ENCODE measurements at regions not wholly inside any gene's neighbourhood (a gene's known extent, or its start where the extent isn't known, plus 50 kb on each side); places are given as distances from the start of the nearest gene placed in this dataset.

DNA sequence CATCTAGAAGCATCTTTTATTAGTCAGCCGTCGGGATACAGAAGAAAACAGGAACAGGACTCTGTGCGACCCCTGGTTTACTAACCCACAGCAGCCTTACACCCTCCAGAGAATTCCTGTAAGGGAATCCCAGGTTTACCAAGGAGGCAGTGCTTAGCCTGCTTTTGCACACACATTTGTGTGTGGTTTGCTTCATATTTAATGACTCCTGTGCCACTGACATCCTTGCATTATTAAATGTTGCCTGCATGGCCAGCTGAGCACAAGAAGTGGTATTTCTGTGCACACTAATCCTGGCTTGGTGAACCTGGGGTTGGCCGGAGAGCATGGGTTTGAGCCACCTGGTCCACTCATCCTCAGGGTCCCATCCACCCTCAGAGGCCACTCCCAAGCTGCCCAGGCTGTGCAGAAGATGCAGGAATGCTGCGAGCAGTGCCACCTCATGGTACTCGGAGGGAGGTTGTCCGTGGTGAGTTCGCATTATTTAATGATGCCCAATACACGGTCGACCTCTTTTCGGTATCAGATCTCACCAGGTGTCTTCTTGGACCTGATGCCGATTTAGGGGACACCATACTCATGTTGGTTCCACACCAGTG lies 152.4 kb upstream of the RTL1 start:
- WGBS, 3 donors, result 92 to 94% (median 94%) methylated on average over 12 of the region's 12 CpGs
- no peak overlapping the region for H3K27ac ChIP-seq (ENCODE audit: low read depth, low read length)

DNA sequence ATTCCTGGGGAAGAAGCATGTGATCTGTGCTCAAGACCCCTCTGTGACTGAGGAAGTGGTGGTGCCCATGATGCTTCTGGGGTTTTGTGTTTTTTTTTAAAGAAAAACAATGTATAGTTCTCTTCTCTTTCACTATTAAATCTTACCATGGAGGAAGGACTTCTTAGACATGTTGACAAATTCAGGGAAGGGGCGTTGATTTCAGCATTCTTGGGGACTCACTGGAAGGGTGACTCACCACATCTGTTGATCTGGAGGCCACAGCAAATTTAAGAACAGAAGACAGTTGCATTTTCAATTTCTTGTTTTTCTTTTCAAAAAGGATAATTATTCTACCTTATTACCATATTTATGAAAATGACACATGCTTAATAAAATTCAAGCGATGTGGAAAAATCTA lies 152.9 kb upstream of the RTL1 start:
- WGBS, 3 donors, result 84 to 90% (median 89%) methylated on average over 2 of the region's 2 CpGs
- H3K27ac ChIP-seq (ENCODE audit: low read depth, low read length), result no peak overlapping the region

DNA sequence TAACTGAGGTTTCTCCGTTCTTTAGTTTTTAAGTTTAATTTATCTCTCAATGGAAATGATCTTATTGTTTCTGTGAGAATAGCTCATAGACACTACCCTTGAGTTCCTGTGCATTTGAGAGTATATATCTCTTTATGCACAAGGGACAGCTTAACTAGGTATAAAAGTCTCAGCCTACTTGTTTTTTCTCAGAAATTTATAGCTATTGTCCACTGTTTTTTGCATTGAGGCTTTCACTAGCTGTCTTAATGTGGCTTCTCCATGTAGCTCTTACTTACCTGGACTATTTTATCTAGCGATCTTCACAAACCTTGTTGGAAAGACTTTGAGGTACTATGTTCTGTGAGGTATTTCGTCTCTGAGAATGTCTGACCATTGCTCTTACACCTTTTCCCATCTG lies 153.9 kb upstream of the RTL1 start:
- 89 to 93% (median 91%) methylated on average over 3 of the region's 3 CpGs for WGBS, 3 donors
- H3K27ac ChIP-seq (ENCODE audit: low read depth, low read length), result no peak overlapping the region

DNA sequence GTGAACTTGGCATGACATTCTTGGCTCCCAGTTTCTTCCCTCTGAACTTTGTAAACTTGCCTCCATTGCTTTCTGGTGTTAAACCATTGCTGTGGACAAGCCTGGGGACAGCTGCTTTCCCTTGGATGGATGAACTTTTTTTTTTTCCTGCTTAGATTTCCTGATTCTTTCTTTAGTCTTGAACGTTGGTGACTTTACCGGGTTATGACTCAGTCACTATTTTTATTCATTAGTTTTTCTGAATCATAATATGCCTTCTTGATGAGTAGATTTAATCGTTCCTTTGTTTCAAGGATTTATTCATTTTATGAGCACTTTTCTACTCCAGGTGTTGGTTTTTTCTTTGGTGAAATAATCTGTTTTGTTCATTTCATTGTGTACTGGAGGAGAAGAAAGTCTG lies 155.0 kb upstream of the RTL1 start:
- 62 to 78% (median 70%) methylated on average over 3 of the region's 3 CpGs for WGBS, 3 donors
- no peak overlapping the region for H3K27ac ChIP-seq (ENCODE audit: low read depth, low read length)

DNA sequence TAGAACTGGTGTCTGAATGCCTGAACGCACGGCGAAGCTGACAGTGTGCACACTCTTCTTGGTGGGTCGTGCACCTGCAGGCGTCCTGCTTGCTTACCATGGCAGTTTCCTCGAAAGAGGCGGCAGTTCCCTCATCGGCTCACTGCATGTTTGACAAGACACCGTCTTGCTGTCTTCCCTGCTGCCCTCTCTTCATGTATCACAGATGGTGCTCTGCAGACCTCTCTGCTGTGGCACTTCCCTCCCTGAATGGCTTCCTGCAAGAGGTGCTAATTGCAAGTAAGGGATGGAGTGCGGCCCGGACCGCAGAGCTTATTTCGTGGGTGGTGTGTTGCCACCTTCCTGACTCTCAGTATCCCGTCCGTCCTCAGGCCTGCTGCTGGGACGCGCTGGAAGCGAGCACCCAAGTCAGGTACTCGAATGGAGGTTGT lies 156.7 kb upstream of the RTL1 start:
- no peak overlapping the region for H3K27ac ChIP-seq (ENCODE audit: low read depth, low read length)
- WGBS, 3 donors, result 91 to 93% (median 93%) methylated on average over 19 of the region's 19 CpGs

DNA sequence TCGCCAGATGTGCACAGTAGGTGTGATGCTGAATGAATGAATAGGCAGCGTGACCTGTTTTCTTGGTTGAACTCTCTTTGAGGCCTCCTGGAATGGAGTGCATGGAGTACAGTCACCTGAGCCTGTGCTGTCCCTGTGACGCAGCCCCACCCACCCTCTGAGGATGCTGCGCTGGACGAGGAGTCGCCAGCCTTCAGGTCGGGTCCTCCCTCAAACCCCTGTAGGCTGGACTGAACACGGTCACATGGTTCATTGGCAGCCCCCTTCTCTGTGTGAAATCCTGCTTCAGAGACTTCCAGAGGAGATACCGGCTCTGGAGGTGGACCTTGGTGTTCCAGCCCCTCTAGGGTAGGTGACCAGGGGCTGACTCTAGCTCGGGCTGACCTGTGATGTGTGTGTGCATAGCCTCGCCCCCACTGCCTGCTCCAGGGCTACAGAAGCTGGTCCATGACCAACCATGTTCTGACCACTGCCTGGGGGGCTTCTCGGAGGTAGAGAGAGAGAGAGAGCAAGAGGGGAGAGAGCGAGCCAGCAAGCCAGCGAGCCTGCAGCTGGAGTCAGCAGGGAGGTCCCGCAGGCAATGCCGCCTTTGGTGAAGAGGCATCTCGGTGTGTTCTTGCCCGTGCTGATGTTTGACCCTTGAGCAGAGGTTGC lies 158.0 kb upstream of the RTL1 start:
- WGBS, 3 donors, result 90 to 93% (median 90%) methylated on average over 18 of the region's 18 CpGs
- no peak overlapping the region for H3K27ac ChIP-seq (ENCODE audit: low read depth, low read length)

DNA sequence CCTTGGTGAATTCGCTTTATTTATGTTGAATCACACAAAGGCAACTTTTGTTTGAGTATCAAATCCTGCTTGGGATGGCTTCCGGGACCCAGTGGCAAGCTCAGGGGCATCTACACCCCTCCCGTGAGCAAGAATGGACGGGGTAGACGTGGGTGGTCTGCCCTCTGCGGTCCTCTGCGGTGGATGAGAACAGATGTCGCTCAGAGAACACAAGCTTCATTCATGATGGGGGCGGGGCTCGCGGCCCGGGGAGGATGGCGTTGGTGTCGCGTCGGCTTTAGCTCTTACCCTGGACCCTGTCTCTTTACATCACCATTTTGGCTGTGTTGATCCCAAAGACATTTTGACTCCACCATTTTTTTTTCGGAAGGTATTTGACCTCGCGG lies 158.5 kb upstream of the RTL1 start:
- 89 to 92% (median 89%) methylated on average over 19 of the region's 19 CpGs for WGBS, 3 donors
- H3K27ac ChIP-seq (ENCODE audit: low read depth, low read length), result no peak overlapping the region

DNA sequence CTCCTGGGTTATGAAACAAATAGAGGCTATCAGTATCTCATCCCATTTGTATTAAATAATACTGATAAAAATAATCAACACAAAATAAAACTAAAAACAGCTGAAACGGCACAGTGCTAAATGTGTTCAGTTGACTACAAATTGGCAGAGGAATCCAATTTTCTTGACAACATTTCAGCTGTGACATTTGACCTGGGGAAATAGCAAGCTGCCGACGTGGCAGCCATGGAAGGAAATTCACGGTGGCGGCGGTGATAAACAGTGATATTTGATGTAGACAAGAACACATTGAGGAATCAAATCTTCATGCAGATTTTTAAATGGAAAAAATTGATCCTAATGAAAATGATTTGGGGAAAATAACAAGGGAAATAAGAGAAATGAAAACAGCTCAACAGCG lies 159.1 kb upstream of the RTL1 start:
- WGBS, 3 donors, result 67 to 79% (median 75%) methylated on average over 7 of the region's 7 CpGs
- no peak overlapping the region for H3K27ac ChIP-seq (ENCODE audit: low read depth, low read length)

DNA sequence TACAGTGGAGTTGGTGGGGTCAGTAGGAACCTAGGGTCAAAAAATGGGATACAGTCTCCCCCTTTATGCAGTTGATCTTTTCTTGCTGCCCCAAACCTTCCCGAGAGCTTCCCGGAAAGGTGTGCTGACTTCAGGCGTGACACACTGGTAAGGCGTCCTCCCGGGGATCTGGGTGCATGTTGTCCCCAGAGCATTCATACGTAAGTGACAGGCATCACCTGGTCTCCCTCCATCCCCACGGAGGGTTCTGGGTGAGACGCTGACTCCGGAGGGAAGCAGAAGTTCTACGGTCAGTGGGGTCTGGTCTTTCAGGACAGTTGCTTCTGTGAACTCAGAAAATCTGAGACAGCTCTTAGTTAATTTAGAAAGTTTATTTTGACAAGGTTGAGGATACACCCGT lies 159.6 kb upstream of the RTL1 start:
- WGBS, 3 donors, result 89 to 93% (median 90%) methylated on average over 11 of the region's 11 CpGs
- no peak overlapping the region for H3K27ac ChIP-seq (ENCODE audit: low read depth, low read length)

DNA sequence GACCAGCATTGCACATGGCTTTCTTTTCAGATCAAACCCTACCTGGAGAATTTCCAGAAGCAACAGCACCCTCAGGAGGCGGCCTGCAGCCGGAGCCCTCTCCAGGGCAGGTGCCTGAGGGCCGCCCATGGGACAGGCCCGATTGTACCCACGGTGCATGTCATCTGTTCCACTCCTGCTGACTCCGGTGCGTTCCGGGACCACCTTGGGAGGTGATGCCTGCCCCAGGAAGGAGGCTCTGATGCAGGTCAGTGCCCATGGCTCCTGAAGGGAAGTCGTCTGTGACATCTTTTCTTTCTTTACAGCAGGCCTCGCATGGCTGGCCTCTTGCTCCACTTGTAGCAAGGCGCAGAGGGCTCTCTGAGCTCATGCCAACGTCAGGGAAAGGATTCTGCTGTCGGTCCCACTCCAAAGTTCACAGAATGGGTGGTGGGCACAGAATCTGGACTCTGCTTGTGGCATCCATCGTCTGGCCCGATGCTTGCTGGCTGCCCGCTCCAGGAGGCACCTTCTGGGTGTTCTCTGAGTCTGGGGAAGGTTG lies 160.7 kb upstream of the RTL1 start:
- H3K27ac ChIP-seq (ENCODE audit: low read depth, low read length), result no peak overlapping the region
- WGBS, 3 donors, result 88 to 95% (median 91%) methylated on average over 16 of the region's 16 CpGs

DNA sequence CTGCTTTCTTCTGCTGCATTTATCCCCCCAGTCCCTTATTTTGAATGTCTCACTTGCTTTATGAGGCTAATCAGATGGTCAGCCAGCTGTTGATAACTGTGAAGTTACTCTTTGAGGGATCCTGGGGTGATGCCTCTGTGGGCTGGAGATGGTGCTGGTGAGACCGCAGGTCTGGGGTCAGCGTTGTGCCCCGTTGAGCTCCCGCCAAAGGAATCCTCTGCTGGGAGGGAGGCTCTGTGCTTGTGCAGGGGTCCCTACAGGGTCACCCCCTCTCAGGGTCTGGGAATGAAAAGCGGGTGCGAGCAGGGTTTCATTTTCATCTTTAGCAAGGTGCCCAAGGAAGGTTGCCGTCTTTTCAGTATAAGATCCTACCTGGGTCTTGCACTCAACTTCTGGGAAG lies 161.2 kb upstream of the RTL1 start:
- WGBS, 3 donors, result 89 to 97% (median 95%) methylated on average over 7 of the region's 7 CpGs
- H3K27ac ChIP-seq (ENCODE audit: low read depth, low read length), result no peak overlapping the region

DNA sequence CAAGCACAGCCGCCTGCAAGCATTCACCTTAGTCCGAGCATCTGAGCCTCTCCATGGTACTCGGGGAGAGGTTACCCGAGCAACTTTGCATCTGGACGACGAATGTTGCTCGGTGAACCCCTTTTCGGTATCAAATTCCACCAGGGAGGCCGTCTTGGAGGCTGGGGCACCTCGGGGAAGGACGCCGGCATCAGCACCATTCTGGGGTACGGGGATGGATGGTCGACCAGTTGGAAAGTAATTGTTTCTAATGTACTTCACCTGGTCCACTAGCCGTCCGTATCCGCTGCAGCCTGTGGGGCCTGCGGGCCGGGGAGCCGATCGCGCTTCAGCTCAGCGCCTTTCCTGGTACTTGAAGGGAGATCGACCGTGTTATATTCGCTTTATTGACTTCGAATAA lies 161.7 kb upstream of the RTL1 start:
- no peak overlapping the region for H3K27ac ChIP-seq (ENCODE audit: low read depth, low read length)
- 92 to 97% (median 95%) methylated on average over 27 of the region's 27 CpGs for WGBS, 3 donors

DNA sequence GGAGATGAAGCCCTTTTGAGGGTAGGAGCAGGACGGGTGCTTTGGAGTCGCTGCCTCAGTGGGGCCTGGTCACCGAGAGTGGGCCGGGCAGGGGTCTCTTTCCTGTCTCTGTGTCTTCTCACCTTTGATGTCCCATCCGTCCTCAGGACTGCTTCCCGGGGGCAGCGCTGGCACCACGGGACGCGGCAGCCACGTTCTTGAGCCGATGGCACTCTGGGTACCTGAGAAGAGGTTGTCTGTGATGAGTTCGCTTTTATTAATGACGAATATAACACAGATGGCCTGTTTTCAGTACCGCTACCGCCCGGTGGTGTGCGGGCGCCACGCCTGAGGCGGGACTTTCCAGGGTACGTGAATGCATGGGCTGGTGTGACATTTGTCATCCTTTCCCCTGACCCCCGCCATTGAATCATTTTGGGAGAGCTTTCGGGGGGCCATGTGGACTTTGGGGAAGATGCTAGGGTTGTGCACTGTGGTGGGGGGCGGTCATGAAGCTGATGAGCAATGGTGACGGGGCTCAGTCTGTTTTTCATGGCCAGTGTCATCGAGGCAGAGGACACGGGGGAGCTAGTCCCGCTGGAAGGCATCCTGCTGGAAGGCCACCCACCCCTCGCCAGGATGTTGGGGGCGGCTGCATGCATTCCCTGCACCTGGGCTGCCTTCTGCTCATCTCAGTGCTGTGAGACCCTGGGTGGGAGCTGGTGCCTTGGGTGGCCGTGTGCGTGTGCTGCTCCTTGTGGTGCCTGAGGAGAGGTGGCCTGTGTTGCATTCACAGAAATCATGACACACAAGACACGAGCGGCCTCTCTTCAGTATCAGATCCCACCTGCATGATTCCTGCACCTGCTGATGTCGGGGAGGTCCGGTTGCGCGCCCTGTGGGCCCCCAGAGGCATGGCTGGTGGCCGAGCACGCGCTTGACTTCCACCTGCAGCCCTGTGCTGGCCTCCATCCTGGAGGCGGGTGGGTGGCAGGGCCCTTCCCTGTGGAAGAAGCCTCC lies 162.5 kb upstream of the RTL1 start:
- WGBS, 3 donors, result 90 to 96% (median 94%) methylated on average over 43 of the region's 43 CpGs
- H3K27ac ChIP-seq (ENCODE audit: low read depth, low read length), result no peak overlapping the region

DNA sequence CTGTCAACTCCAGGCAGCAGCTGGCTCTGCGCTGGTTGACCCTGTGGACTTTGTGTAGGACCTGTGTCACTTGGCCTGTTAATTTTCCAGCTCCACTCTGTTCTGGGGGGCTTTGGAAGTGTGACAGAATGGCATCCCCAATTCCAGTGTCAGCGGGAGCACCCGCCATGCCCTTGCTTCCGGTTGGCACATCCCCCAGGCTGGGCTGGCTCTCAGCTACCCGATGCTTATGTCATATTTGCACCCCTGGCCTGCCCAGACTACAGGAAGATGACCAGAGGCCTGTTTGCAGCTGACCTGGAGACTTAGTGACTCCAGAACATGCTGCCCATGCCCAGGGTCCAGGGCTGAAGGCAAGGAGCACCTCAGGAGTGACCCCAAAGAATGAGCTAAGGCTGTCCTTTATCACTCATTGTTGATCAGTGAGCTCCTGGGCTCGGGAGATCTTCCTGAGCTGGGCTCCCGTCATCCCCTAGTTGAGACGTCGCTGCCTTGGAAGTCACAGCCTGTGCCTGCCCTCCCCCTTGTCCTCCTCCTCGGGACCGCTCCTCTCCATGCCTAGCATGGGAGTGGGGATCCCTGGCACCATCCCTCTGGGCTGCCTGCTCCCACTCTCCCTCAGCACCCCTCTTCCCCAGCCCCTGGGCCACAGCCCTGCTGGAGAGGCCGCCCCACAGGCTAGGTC lies 163.4 kb upstream of the RTL1 start:
- no peak overlapping the region for H3K27ac ChIP-seq (ENCODE audit: low read depth, low read length)
- WGBS, 3 donors, result 89 to 91% (median 90%) methylated on average over 12 of the region's 12 CpGs

DNA sequence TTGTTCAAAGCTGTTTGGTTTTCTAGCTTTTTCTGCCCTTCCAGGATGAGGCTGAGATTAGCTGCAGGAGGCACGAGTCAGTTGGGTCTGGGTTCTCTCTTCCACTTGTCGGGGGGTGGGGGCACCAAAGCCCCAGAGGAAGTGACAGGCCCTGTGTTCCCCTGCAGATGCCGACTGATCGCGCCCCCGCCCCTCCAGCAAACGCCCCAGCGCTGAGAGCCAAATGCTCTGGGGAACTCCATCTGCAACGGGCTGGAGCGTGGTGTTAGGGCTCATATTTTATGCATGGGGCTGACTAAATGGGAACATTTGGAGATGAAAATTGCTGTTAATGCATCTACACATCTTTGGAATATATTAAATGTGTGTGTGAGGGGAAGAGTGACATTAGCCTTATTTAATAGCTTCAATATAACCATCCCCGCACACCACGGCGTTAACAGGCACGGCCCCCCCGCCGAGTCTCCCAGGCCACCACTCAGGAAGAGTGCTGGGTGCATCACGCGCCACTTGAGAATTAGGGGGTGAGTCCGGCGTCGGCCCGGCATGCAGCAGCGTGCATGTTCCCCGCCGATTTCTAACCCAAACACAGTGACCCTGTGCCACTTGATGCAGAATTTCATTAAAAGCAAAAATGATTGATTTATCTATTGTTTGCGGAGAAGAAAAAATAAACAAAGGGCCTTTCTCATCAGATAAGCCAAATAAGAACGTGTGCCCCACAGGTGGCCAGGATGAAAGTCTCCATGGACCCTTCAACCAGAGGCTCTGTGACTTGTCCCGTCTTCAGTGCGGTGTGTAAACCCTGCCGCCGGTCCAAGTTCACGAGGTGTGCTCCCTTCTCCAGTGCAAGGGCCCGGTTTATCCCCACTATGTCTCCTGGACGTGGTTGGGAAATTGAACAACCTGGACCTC lies 165.0 kb upstream of the RTL1 start:
- H3K27ac ChIP-seq (ENCODE audit: low read depth, low read length), result no peak overlapping the region
- 56 to 77% (median 58%) methylated on average over 34 of the region's 34 CpGs for WGBS, 3 donors

DNA sequence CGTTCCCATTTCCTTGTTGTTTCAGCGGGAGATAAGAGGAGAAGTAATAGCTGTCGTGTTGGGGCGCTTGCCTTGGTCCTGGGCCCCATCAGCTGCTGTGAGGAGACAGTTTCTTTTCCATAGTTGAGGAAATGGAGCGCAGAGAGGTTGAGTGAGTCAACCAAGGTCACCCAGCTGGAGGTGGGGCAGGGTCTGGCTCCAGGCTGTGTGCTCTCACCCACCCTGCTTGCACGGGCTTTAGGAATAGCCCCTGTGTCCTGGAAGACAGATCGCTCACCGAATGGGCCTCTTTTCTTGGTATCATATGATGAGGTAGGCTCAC lies 165.7 kb upstream of the RTL1 start:
- WGBS, 3 donors, result 88 to 91% (median 89%) methylated on average over 8 of the region's 8 CpGs
- H3K27ac ChIP-seq (ENCODE audit: low read depth, low read length), result no peak overlapping the region

DNA sequence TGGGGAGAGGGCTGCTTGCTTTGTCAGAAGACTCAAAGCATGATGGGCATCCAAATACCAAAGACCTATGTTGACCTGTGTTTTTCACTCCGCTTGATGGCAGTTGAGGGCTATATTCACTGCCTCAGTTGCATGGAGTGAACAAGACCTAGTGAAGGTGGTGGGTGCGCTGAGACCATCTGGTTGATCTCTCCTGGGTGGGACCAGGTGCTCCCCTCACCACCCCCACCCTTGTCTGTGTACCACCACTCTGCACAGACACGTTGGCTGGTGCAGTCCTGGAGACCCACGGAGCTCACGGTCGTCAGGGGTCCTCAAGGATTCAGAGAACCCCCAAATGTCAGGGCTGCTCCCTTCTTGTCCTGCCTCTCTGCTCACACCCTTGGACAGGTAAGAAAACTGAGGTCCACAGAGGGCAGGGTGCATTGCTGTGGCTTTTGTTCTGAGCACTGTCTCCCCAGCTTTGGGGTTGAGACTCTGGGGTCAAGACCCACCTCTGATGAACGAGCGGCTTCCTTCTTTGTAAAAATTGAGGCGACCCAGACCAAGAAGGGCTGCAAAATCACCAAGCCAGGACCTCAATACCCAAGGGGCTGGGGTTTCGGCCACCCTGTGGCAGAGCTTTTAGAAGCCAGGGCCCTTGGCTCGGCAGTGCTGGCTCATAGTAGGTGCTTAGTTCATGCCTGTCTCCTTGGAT lies 166.3 kb upstream of the RTL1 start:
- 92 to 95% (median 95%) methylated on average over 11 of the region's 11 CpGs for WGBS, 3 donors
- no peak overlapping the region for H3K27ac ChIP-seq (ENCODE audit: low read depth, low read length)

Data from adipose tissue (tissue), 3 donors.